ENCODE measurements at regions not wholly inside any gene's neighbourhood (a gene's known extent, or its start where the extent isn't known, plus 50 kb on each side); places are given as distances from the start of the nearest gene placed in this dataset.
"Not testable (repeated sequence)": the region's sequence is repeated elsewhere in the genome, so short reads cannot be mapped to it uniquely, and the experiment has no call there.

DNA sequence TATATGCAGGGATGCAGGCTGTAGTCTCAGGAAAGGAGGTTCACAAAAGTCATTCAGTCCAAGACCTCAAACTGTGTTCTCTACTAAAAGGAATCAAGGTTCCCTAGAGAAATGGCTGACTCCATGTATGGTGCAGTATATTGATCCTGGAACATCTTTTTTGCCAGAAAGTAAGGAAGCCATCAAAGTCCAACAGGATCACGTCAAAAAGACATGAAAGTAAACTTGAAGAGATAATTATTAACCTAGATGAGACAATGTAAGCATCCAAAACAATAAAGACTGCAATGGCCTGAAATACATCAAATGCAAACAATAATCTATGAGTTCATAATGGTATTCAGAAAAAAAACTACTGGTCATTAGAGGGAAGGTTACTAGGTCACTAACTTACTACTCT lies 115.6 kb upstream of the FABP2 start:
- TF ChIP-seq, protein P1, sequence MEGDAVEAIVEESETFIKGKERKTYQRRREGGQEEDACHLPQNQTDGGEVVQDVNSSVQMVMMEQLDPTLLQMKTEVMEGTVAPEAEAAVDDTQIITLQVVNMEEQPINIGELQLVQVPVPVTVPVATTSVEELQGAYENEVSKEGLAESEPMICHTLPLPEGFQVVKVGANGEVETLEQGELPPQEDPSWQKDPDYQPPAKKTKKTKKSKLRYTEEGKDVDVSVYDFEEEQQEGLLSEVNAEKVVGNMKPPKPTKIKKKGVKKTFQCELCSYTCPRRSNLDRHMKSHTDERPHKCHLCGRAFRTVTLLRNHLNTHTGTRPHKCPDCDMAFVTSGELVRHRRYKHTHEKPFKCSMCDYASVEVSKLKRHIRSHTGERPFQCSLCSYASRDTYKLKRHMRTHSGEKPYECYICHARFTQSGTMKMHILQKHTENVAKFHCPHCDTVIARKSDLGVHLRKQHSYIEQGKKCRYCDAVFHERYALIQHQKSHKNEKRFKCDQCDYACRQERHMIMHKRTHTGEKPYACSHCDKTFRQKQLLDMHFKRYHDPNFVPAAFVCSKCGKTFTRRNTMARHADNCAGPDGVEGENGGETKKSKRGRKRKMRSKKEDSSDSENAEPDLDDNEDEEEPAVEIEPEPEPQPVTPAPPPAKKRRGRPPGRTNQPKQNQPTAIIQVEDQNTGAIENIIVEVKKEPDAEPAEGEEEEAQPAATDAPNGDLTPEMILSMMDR (conservative IDR thresholded peaks at IDR 0.05; ENCODE audit: low read length): not testable (repeated sequence)
- TF ChIP-seq EZH2phosphoT487 (IDR thresholded peaks at IDR 0.05; ENCODE audit: borderline replicate concordance, low read depth, low read length): not testable (repeated sequence)
